K562 (cell line): ENCODE measurements at regions not wholly inside any gene's neighbourhood (a gene's known extent, or its start where the extent isn't known, plus 50 kb on each side); places are given as distances from the start of the nearest gene placed in this dataset.

Experiments used
- ATAC-seq: fragments of 200-7000 bp; cut with Tn5 transposase; 3 replicates; pipeline ENCODE4 v1.9.1; 2020; ENCODE audit warnings: moderate library complexity
- BruUV-seq: library from RNA; stranded (reverse); fragments of 400-500 nt; replicated peaks from 2 replicates; lab custom pipeline; 2021; lab: Mats Ljungman, UMichigan
- CTCF ChIA-PET: fragments of 300-600 bp; formaldehyde crosslinking; extraction: SDS; loops from one replicate; lab custom pipeline; 2021; ENCODE audit warnings: low intra/inter-chr PET ratio; lab: Yijun Ruan, JAX
- POLR2A ChIA-PET: fragments of 300-600, 350-650 bp; sonication (Branson Sonifier 250); formaldehyde crosslinking; extraction: SDS; loops from one replicate; lab custom pipeline; 2021; ENCODE audit warnings: antibody characterized with exemption, inconsistent platforms; lab: Yijun Ruan, JAX
- DNase-seq, 4 experiments: peaks; one replicate each; pipeline versions ENCODE4 v3.0.0 to v3.0.0-alpha.2; 2011 to 2018; ENCODE audit warnings: low spot score in 3 of 4, mixed read lengths in 3 of 4; ENCODE audit errors: extremely low read depth in 1 of 4
- FAIRE-seq: peaks from 2 replicates; lab custom pipeline; 2011; peaks lifted over from hg19 to GRCh38; lab: Jason Lieb, UNC
- H2AFZ ChIP-seq: 2 replicates; pipeline ENCODE4 v1.6.0; 2011; ENCODE audit warnings: low read depth, low read length, control low read depth, inconsistent platforms
- H3K27ac ChIP-seq: fragments of 200-600 bp; 3 replicates; pipeline ENCODE4 v1.8.0; 2011; ENCODE audit warnings: low read depth, mild to moderate bottlenecking, control low read depth, inconsistent platforms, low read length, moderate library complexity, mixed read lengths; ENCODE audit errors: extremely low read depth
- H3K27me3 ChIP-seq, 2 experiments: fragments of 300-600 bp in 1 of 2; 2 replicates in 1 of 2; 3 replicates in 1 of 2; pipeline versions ENCODE4 v1.6.0 to v1.8.0; 2011; ENCODE audit warnings: inconsistent platforms in 2 of 2, low read length in 2 of 2, mild to moderate bottlenecking in 1 of 2, mixed read lengths in 1 of 2, moderate library complexity in 1 of 2; ENCODE audit not compliant: control insufficient read depth in 2 of 2, insufficient read depth in 2 of 2
- H3K36me3 ChIP-seq: fragments of 300-600 bp; 3 replicates; pipeline ENCODE4 v1.8.0; 2011; ENCODE audit warnings: mild to moderate bottlenecking, low read length, inconsistent platforms; ENCODE audit not compliant: control insufficient read depth, insufficient read depth
- H3K4me1 ChIP-seq, 2 experiments: fragments of 200-600 bp in 1 of 2; replicated peaks in 1 of 2; 2 replicates in 1 of 2; 3 replicates in 1 of 2; pipeline versions ENCODE4 v1.5.1 to v1.8.0; 2011; ENCODE audit warnings: inconsistent platforms in 2 of 2, low read length in 2 of 2, mild to moderate bottlenecking in 1 of 2, mixed read lengths in 1 of 2, moderate library complexity in 1 of 2; ENCODE audit not compliant: control insufficient read depth in 2 of 2, insufficient read depth in 2 of 2
- H3K4me2 ChIP-seq: 2 replicates; pipeline ENCODE4 v1.6.1; 2011; ENCODE audit warnings: low read length, control low read depth, inconsistent platforms, mixed read lengths; ENCODE audit not compliant: insufficient read depth
- H3K4me3 ChIP-seq: fragments of 200-600 bp; sonication (generic), shearing (Covaris generic); 2 replicates; pipeline ENCODE4 v1.5.1; 2016; ENCODE audit warnings: control low read depth, inconsistent platforms
- H3K79me2 ChIP-seq: fragments of 200-600 bp; 3 replicates; pipeline ENCODE4 v1.8.0; 2011; ENCODE audit warnings: low read length, inconsistent platforms; ENCODE audit not compliant: control insufficient read depth, insufficient read depth
- H3K9ac ChIP-seq, 2 experiments: 2 replicates each; pipeline versions ENCODE4 v1.6.0 to v1.6.1; 2011; ENCODE audit warnings: low read depth in 2 of 2, low read length in 2 of 2, control low read depth in 1 of 2, inconsistent platforms in 1 of 2, mild to moderate bottlenecking in 1 of 2, mixed read lengths in 1 of 2; ENCODE audit not compliant: insufficient read depth in 1 of 2
- H3K9me1 ChIP-seq: one replicate; pipeline ENCODE4 v1.6.0; 2011; ENCODE audit warnings: inconsistent platforms, mild to moderate bottlenecking, low read length, moderate library complexity; ENCODE audit not compliant: control insufficient read depth, insufficient read depth
- H3K9me3 ChIP-seq: replicated peaks from 2 replicates; pipeline ENCODE4 v1.5.1; 2011; ENCODE audit warnings: low read depth, low read length, inconsistent platforms; ENCODE audit not compliant: control insufficient read depth, insufficient read depth
- H4K20me1 ChIP-seq: replicated peaks from 2 replicates; pipeline ENCODE4 v1.6.1; 2011; ENCODE audit warnings: low read length, inconsistent platforms, mixed read lengths; ENCODE audit not compliant: control insufficient read depth, insufficient read depth
- AFF1 ChIP-seq, 2 experiments: fragments of 450-650 bp; IDR thresholded peaks; 2 replicates each; pipeline ENCODE4 v1.6.1; 2018; ENCODE audit warnings: mild to moderate bottlenecking in 2 of 2, low read depth in 1 of 2; ENCODE audit not compliant: partially characterized antibody in 2 of 2
- CREB3 ChIP-seq: fragments of 450-650 bp; conservative IDR thresholded peaks from 2 replicates; pipeline ENCODE4 v1.6.1; 2016; ENCODE audit warnings: missing genetic modification characterization, low read depth, mild to moderate bottlenecking, missing compliant biosample characterization, moderate library complexity
- CREBBP ChIP-seq: IDR thresholded peaks from one replicate; pipeline ENCODE4 v1.6.1; 2012; ENCODE audit warnings: low read depth, mild to moderate bottlenecking, control low read depth, inconsistent platforms, low read length
- HDAC3 ChIP-seq: fragments of 450-650 bp; IDR thresholded peaks from 2 replicates; pipeline ENCODE4 v1.6.1; 2018; ENCODE audit warnings: borderline replicate concordance, mild to moderate bottlenecking, moderate library complexity; ENCODE audit not compliant: partially characterized antibody
- HDAC8 ChIP-seq: fragments of 450-650 bp; IDR thresholded peaks from 2 replicates; pipeline ENCODE4 v1.6.1; 2016; ENCODE audit warnings: mild to moderate bottlenecking, missing genetic modification characterization, moderate library complexity, missing compliant biosample characterization
- MAFK ChIP-seq: IDR thresholded peaks from 2 replicates; pipeline ENCODE4 v1.6.1; 2011; ENCODE audit warnings: low read length, improper control_type of control experiment
- NR3C1 ChIP-seq: sonication (generic); formaldehyde crosslinking; IDR thresholded peaks from 2 replicates; pipeline ENCODE4 v1.8.1; 2022; ENCODE audit warnings: missing genetic modification reagents
- POLR2AphosphoS5 ChIP-seq: IDR thresholded peaks from 2 replicates; pipeline ENCODE4 v1.6.1; 2011; ENCODE audit warnings: mild to moderate bottlenecking, low read depth, low read length, moderate library complexity; ENCODE audit not compliant: control insufficient read depth, insufficient read depth
- RBFOX2 ChIP-seq: fragments of 200-400 bp; formaldehyde crosslinking; IDR thresholded peaks from 2 replicates; pipeline ENCODE4 v1.6.1; 2017; ENCODE audit warnings: low read depth, mild to moderate bottlenecking, low read length, moderate library complexity
- RBM17 ChIP-seq: fragments of 200-400 bp; formaldehyde crosslinking; IDR thresholded peaks from 2 replicates; pipeline ENCODE4 v1.6.1; 2017; ENCODE audit warnings: low read depth, mild to moderate bottlenecking, low read length, borderline replicate concordance
- SIN3B ChIP-seq: fragments of 450-650 bp; IDR thresholded peaks from 2 replicates; pipeline ENCODE4 v1.6.1; 2017; ENCODE audit warnings: low read depth, mild to moderate bottlenecking, moderate library complexity
- SIRT6 ChIP-seq: IDR thresholded peaks from one replicate; pipeline ENCODE4 v1.6.1; 2012; ENCODE audit warnings: low read depth, mild to moderate bottlenecking, control low read depth, inconsistent platforms, low read length, moderate library complexity
- YY1 ChIP-seq, 3 experiments: IDR thresholded peaks; 2 replicates each; pipeline ENCODE4 v1.6.1; 2011; ENCODE audit warnings: low read length in 2 of 3, mild to moderate bottlenecking in 2 of 3, moderate library complexity in 2 of 3, borderline replicate concordance in 1 of 3, control low read depth in 1 of 3, low read depth in 1 of 3; ENCODE audit not compliant: insufficient read depth in 3 of 3, insufficient replicate concordance in 2 of 3, control insufficient read depth in 1 of 3, insufficient read length in 1 of 3; ENCODE audit errors: extremely low read depth in 1 of 3
- ZFP36 ChIP-seq: fragments of 150-350 bp; IDR thresholded peaks from 2 replicates; pipeline ENCODE4 v1.6.1; 2018; ENCODE audit warnings: low read length, low read depth; ENCODE audit not compliant: partially characterized antibody
- ZNF583 ChIP-seq: fragments of 250-450 bp; sonication (Bioruptor Pico); IDR thresholded peaks from 2 replicates; pipeline ENCODE4 v1.4.0; 2020
- WGBS: fragments of 100-300 bp; shearing (Covaris generic); methylation state at CpG from one replicate; pipeline ENCODE4 v1.1.6; 2016; ENCODE audit warnings: low coverage, mixed read lengths; ENCODE audit not compliant: insufficient coverage; ENCODE audit errors: missing lambda C conversion rate; 5-methylcytosine and 5-hydroxymethylcytosine counted together
- in situ Hi-C: fragments of 300-500 bp; cut with MboI; formaldehyde crosslinking; loops from 4 replicates; pipeline ENCODE4 v1.15.0; 2018; ENCODE audit warnings: inconsistent platforms, mixed read lengths
- intact Hi-C: fragments of 100-400 bp; cut with micrococcal nuclease; formaldehyde crosslinking; loops from 2 replicates; pipeline ENCODE4 v1.14.2; 2022

GRCh38 chrX:129013574-129013973 is 509.7 kb downstream of the SMARCA1 start (continued):
- TF ChIP-seq AFF1 (IDR thresholded peaks at IDR 0.05; ENCODE audit: low read depth in 1 of 2, partially characterized antibody in 2 of 2) (no peak), MAFK (no peak), NR3C1 (no peak), HDAC3 (no peak), RBFOX2 (no peak), ZFP36 (no peak)

- no TSS peak for BruUV-seq
- in situ Hi-C loops (no loop called here), intact Hi-C loops (no loop called here)
- Histone ChIP-seq H3K27me3 (no peaks in the 10 kb centered on the region), H3K79me2 (no peaks in the 10 kb centered on the region), H3K4me2 (no peak overlapping the region), H3K4me1 (no peaks in the 10 kb centered on the region), H3K9me1 (no peaks in the 10 kb centered on the region), H3K9me3 (no peaks in the 10 kb centered on the region), H3K27ac (no peak overlapping the region), H3K36me3 (no peaks in the 10 kb centered on the region), H2AFZ (no peak overlapping the region), H4K20me1 (no peaks in the 10 kb centered on the region), H3K9ac (no peak overlapping the region), H3K4me3 (no peak overlapping the region)
- 0% methylated on average over 2 of the region's 3 CpGs for WGBS
- no peak for ATAC-seq
- DNase-seq, result no peak
- ChIA-PET CTCF (no interaction called here), POLR2A (no interaction called here)
- no peak for FAIRE-seq
- no peak for TF ChIP-seq POLR2AphosphoS5
- TF ChIP-seq HDAC8 (tag), result no peak
- TF ChIP-seq SIN3B, result no peak
- no peak for TF ChIP-seq YY1 (IDR thresholded peaks at IDR 0.05; ENCODE audit: borderline replicate concordance in 1 of 3, control insufficient read depth in 1 of 3, extremely low read depth in 1 of 3, insufficient read depth in 3 of 3, insufficient read length in 1 of 3, insufficient replicate concordance in 2 of 3, low read depth in 1 of 3, low read length in 2 of 3)
- TF ChIP-seq RBM17, result no peak
- no peak for TF ChIP-seq CREB3 (tag)
- no peak for TF ChIP-seq ZNF583
- no peak for TF ChIP-seq CREBBP
- no peak for TF ChIP-seq SIRT6
Measured at GRCh38 chrX:129007631-129008030, 515.7 kb downstream of the SMARCA1 start.
